Bronchial epithelial cell (primary cell): ENCODE measurements at regions not wholly inside any gene's neighbourhood (a gene's known extent, or its start where the extent isn't known, plus 50 kb on each side); places are given as distances from the start of the nearest gene placed in this dataset.

ENCODE experiments used
- DNase-seq: peaks from one replicate; pipeline ENCODE4 v3.0.0-alpha.2; 2010; ENCODE audit warnings: low read depth
- FAIRE-seq: peaks from 2 replicates; lab custom pipeline; 2011; peaks lifted over from hg19 to GRCh38; lab: Jason Lieb, UNC
- H3K27me3 ChIP-seq: 2 replicates; pipeline ENCODE4 v1.5.1; 2011; ENCODE audit warnings: low read length; ENCODE audit not compliant: control insufficient read depth, insufficient read depth
- H3K36me3 ChIP-seq: 2 replicates; pipeline ENCODE4 v1.5.1; 2011; ENCODE audit warnings: low read length; ENCODE audit not compliant: control insufficient read depth, insufficient read depth
- H3K4me3 ChIP-seq: 2 replicates; pipeline ENCODE4 v1.5.1; 2011; ENCODE audit warnings: mild to moderate bottlenecking, low read depth, low read length, control low read depth
- CTCF ChIP-seq: IDR thresholded peaks from 2 replicates; pipeline ENCODE4 v1.5.1; 2011; ENCODE audit warnings: mild to moderate bottlenecking, moderate library complexity, low read length, control low read depth, inconsistent platforms; ENCODE audit not compliant: insufficient read depth, severe bottlenecking

- Histone ChIP-seq H3K4me3 (no peak overlapping the region), H3K27me3 (no peaks in the 10 kb centered on the region), H3K36me3 (no peaks in the 10 kb centered on the region)
- TF ChIP-seq CTCF: peak; percentile 54
- DNase-seq (peak; percentile 35), FAIRE-seq (no peak)
Measured at GRCh38 chr1:177567393-177567792, 396.6 kb downstream of the BRINP2 start.

GRCh38 chr1:177566495-177566894 lies 395.7 kb downstream of the BRINP2 start:
- no peak for DNase-seq
- no peak overlapping the region for H3K4me3 ChIP-seq
- FAIRE-seq: no peak
- H3K27me3 ChIP-seq: no peaks in the 10 kb centered on the region
- no peak for TF ChIP-seq CTCF
- H3K36me3 ChIP-seq: no peaks in the 10 kb centered on the region

- no peak for FAIRE-seq
- no peaks in the 10 kb centered on the region for H3K27me3 ChIP-seq
- no peak overlapping the region for H3K4me3 ChIP-seq
- TF ChIP-seq CTCF: no peak
- no peaks in the 10 kb centered on the region for H3K36me3 ChIP-seq
- no peak for DNase-seq
Measured at GRCh38 chr1:177561436-177561835, 390.7 kb downstream of the BRINP2 start.

- no peaks in the 10 kb centered on the region for H3K27me3 ChIP-seq
- no peak for TF ChIP-seq CTCF
- DNase-seq (no peak), FAIRE-seq (no peak)
- no peak overlapping the region for H3K4me3 ChIP-seq
- H3K36me3 ChIP-seq: no peaks in the 10 kb centered on the region
Measured at GRCh38 chr1:177558372-177558771, 387.6 kb downstream of the BRINP2 start.

- no peaks in the 10 kb centered on the region for H3K36me3 ChIP-seq
- H3K27me3 ChIP-seq: no peaks in the 10 kb centered on the region
- DNase-seq (no peak), FAIRE-seq (no peak)
- no peak for TF ChIP-seq CTCF
- no peak overlapping the region for H3K4me3 ChIP-seq
Measured at GRCh38 chr1:177556163-177556562, 385.4 kb downstream of the BRINP2 start.

GRCh38 chr1:177547200-177547599 lies 376.4 kb downstream of the BRINP2 start:
- Histone ChIP-seq H3K4me3 (no peak overlapping the region), H3K27me3 (no peaks in the 10 kb centered on the region), H3K36me3 (no peaks in the 10 kb centered on the region)
- DNase-seq: no peak
- no peak for TF ChIP-seq CTCF
- no peak for FAIRE-seq
